Smooth muscle cell (in vitro differentiated cells): ENCODE measurements at regions not wholly inside any gene's neighbourhood (a gene's known extent, or its start where the extent isn't known, plus 50 kb on each side); places are given as distances from the start of the nearest gene placed in this dataset.
"Not testable (repeated sequence)": the region's sequence is repeated elsewhere in the genome, so short reads cannot be mapped to it uniquely, and the experiment has no call there.

Source experiments
- DNase-seq: peaks from one replicate; lab custom pipeline; 2025; ENCODE audit not compliant: unreplicated experiment; lab: John Stamatoyannopoulos, UW
- H2AFZ ChIP-seq: fragments of 200-600 bp; sonication (generic); 2 replicates; pipeline ENCODE4 v1.6.0; 2016; ENCODE audit warnings: antibody characterized with exemption, low read depth, mild to moderate bottlenecking
- H3F3A ChIP-seq: fragments of 200-600 bp; sonication (generic); 2 replicates; pipeline ENCODE4 v1.6.0; 2017; ENCODE audit warnings: antibody characterized with exemption, low read depth
- H3K27ac ChIP-seq: fragments of 200-600 bp; sonication (generic); 2 replicates; pipeline ENCODE4 v1.5.1; 2016; ENCODE audit warnings: low read depth, mild to moderate bottlenecking
- H3K27me3 ChIP-seq: fragments of 200-600 bp; sonication (generic); 2 replicates; pipeline ENCODE4 v1.6.1; 2016; ENCODE audit warnings: low read depth, mild to moderate bottlenecking
- H3K36me3 ChIP-seq: fragments of 200-600 bp; sonication (generic); 2 replicates; pipeline ENCODE4 v1.5.1; 2016; ENCODE audit warnings: low read depth
- H3K4me1 ChIP-seq: fragments of 200-600 bp; sonication (generic); 2 replicates; pipeline ENCODE4 v1.5.1; 2016; ENCODE audit warnings: low read depth
- H3K4me2 ChIP-seq: fragments of 200-600 bp; sonication (generic); 2 replicates; pipeline ENCODE4 v1.6.0; 2016; ENCODE audit warnings: mild to moderate bottlenecking
- H3K4me3 ChIP-seq: fragments of 200-600 bp; sonication (generic); 2 replicates; pipeline ENCODE4 v1.5.1; 2016; ENCODE audit warnings: mild to moderate bottlenecking
- H3K79me2 ChIP-seq: fragments of 200-600 bp; sonication (generic); 2 replicates; pipeline ENCODE4 v1.6.0; 2016; ENCODE audit warnings: low read depth, mild to moderate bottlenecking
- H3K9ac ChIP-seq: fragments of 200-600 bp; sonication (generic); 2 replicates; pipeline ENCODE4 v1.6.0; 2016; ENCODE audit warnings: low read depth
- H3K9me3 ChIP-seq: fragments of 200-600 bp; sonication (generic); replicated peaks from 2 replicates; pipeline ENCODE4 v1.5.1; 2016; ENCODE audit warnings: low read depth
- H4K20me1 ChIP-seq: fragments of 200-600 bp; sonication (generic); 2 replicates; pipeline ENCODE4 v1.6.0; 2016; ENCODE audit warnings: low read depth
- CTCF ChIP-seq: fragments of 200-600 bp; sonication (generic); IDR thresholded peaks from 2 replicates; pipeline ENCODE4 v1.5.1; 2017; ENCODE audit warnings: borderline replicate concordance, mild to moderate bottlenecking, antibody characterized with exemption; ENCODE audit not compliant: insufficient read depth, poor library complexity, severe bottlenecking
- WGBS: methylation state at CpG from one replicate; pipeline ENCODE4 v1.1.7; 2016; ENCODE audit warnings: low lambda C conversion rate; 5-methylcytosine and 5-hydroxymethylcytosine counted together

- Histone ChIP-seq H3K27ac (no peak overlapping the region), H2AFZ (no peak overlapping the region), H3K36me3 (no peaks in the 10 kb centered on the region), H3K27me3 (no peaks in the 10 kb centered on the region), H3K4me1 (no peaks in the 10 kb centered on the region), H3K4me2 (no peak overlapping the region), H3K9me3 (no peaks in the 10 kb centered on the region), H3K9ac (no peak overlapping the region), H4K20me1 (no peaks in the 10 kb centered on the region), H3F3A (no peaks in the 10 kb centered on the region), H3K79me2 (no peaks in the 10 kb centered on the region), H3K4me3 (no peak overlapping the region)
- no peak for DNase-seq
- TF ChIP-seq CTCF: no peak
- 89% methylated on average over 6 of the region's 6 CpGs for WGBS
Measured at GRCh38 chr5:7274203-7274602, 121.7 kb upstream of the ADCY2 start.

GRCh38 chr5:7289634-7290033 is 106.3 kb upstream of the ADCY2 start:
- WGBS: 98% methylated on average over 28 of the region's 46 CpGs
- H3K4me2 ChIP-seq, H2AFZ ChIP-seq, H3K4me1 ChIP-seq, H4K20me1 ChIP-seq, H3K4me3 ChIP-seq, H3K9me3 ChIP-seq, H3K36me3 ChIP-seq, H3K9ac ChIP-seq, H3F3A ChIP-seq, H3K27me3 ChIP-seq, H3K27ac ChIP-seq, H3K79me2 ChIP-seq, DNase-seq: not testable (repeated sequence)

GRCh38 chr5:7297821-7298220 is 98.1 kb upstream of the ADCY2 start:
- H3K4me3 ChIP-seq, H3K27ac ChIP-seq, H3F3A ChIP-seq, H4K20me1 ChIP-seq, H3K9me3 ChIP-seq, H2AFZ ChIP-seq, H3K9ac ChIP-seq, DNase-seq, H3K27me3 ChIP-seq, H3K36me3 ChIP-seq, H3K4me1 ChIP-seq, H3K79me2 ChIP-seq, H3K4me2 ChIP-seq: not testable (repeated sequence)
- 100% methylated on average over 4 of the region's 8 CpGs for WGBS

- not testable (repeated sequence) for H3K27me3 ChIP-seq, H3K4me1 ChIP-seq, H2AFZ ChIP-seq, H3K9ac ChIP-seq, H3K27ac ChIP-seq, DNase-seq, H3K9me3 ChIP-seq, H3F3A ChIP-seq, H4K20me1 ChIP-seq, H3K79me2 ChIP-seq, H3K36me3 ChIP-seq, H3K4me2 ChIP-seq, H3K4me3 ChIP-seq
- 94% methylated on average over 7 of the region's 10 CpGs for WGBS
Measured at GRCh38 chr5:7299731-7300130, 96.2 kb upstream of the ADCY2 start.

- not testable (repeated sequence) for H4K20me1 ChIP-seq
Measured at GRCh38 chr5:7305000-7305674, 90.8 kb upstream of the ADCY2 start.

GRCh38 chr5:7306556-7306955 is 89.4 kb upstream of the ADCY2 start:
- H3K4me3 ChIP-seq, H3K9ac ChIP-seq, H4K20me1 ChIP-seq, H3K4me2 ChIP-seq, DNase-seq, H3K27me3 ChIP-seq, H2AFZ ChIP-seq, H3K36me3 ChIP-seq, H3F3A ChIP-seq, H3K79me2 ChIP-seq, H3K27ac ChIP-seq, H3K9me3 ChIP-seq, H3K4me1 ChIP-seq: not testable (repeated sequence)
- 96% methylated on average over 10 of the region's 10 CpGs for WGBS

More at GRCh38 chr5:7305000-7305674, 90.8 kb upstream of the ADCY2 start:
- H3K27me3 ChIP-seq, H3K27ac ChIP-seq, H3K9me3 ChIP-seq, H3K4me2 ChIP-seq, H3K36me3 ChIP-seq, H2AFZ ChIP-seq, H3F3A ChIP-seq, H3K79me2 ChIP-seq, H3K4me3 ChIP-seq, H3K9ac ChIP-seq, DNase-seq, H3K4me1 ChIP-seq: not testable (repeated sequence)
- 77% methylated on average over 6 of the region's 6 CpGs for WGBS

GRCh38 chr5:7307709-7308108 is 88.2 kb upstream of the ADCY2 start:
- H3K9ac ChIP-seq, H3K27me3 ChIP-seq, H3K9me3 ChIP-seq, H3K4me1 ChIP-seq, H3K36me3 ChIP-seq, H3K4me3 ChIP-seq, H3K4me2 ChIP-seq, DNase-seq, H3K27ac ChIP-seq, H4K20me1 ChIP-seq, H2AFZ ChIP-seq, H3F3A ChIP-seq, H3K79me2 ChIP-seq: not testable (repeated sequence)
- WGBS: 99% methylated on average over 6 of the region's 6 CpGs

GRCh38 chr5:7309715-7310114 is 86.2 kb upstream of the ADCY2 start:
- H3K4me2 ChIP-seq, H3K79me2 ChIP-seq, H2AFZ ChIP-seq, DNase-seq, H3K9ac ChIP-seq, H3K4me1 ChIP-seq, H3K36me3 ChIP-seq, H3K27me3 ChIP-seq, H3F3A ChIP-seq, H3K4me3 ChIP-seq, H4K20me1 ChIP-seq, H3K9me3 ChIP-seq, H3K27ac ChIP-seq: not testable (repeated sequence)
- WGBS: 27% methylated on average over 6 of the region's 6 CpGs
